ENCODE measurements at regions not wholly inside any gene's neighbourhood (a gene's known extent, or its start where the extent isn't known, plus 50 kb on each side); places are given as distances from the start of the nearest gene placed in this dataset.
"Not testable (repeated sequence)": the region's sequence is repeated elsewhere in the genome, so short reads cannot be mapped to it uniquely, and the experiment has no call there.

GRCh38 chr16:64695684-64696083, 426.2 kb downstream of the CDH11 start:
- Mint-ChIP-seq H3K9me3 (ENCODE audit: low read depth) (peaks cover 20% of the 10 kb centered on the region), H3K27ac (no peak overlapping the region), H3K4me3 (no peak overlapping the region), H3K36me3 (no peaks in the 10 kb centered on the region), H3K4me1 (no peaks in the 10 kb centered on the region), H3K27me3 (no peaks in the 10 kb centered on the region)
- ATAC-seq (no peak), DNase-seq (no peak)
- CTCF ChIA-PET = no interaction called here

- no peaks in the 10 kb centered on the region for H3K36me3 Mint-ChIP-seq
- ATAC-seq = no peak
These were observed 427.9 kb downstream of the CDH11 start for GRCh38 chr16:64693946-64694345.

DNA sequence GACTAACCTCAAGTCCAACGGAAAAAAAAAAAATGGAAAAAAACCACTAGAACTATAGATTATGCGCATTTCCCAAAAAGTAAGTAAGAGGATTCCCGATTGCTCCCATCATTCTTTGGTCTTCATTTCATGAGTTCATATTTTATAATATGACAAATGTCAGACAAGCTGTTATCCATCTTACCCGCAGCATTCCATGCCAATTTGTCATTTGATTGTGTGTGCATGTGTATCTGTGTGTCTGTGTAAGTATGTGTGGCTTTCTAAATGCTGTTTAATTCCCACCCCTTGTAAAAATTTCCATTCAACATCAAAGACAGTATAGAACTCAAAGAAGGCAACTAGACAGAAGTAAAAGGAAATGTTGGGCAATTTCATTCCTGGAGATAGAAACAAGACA, 434.1 kb downstream of the CDH11 start:
- no peak for DNase-seq

More at GRCh38 chr16:64693946-64694345, 427.9 kb downstream of the CDH11 start:
- Mint-ChIP-seq H3K4me1 (no peaks in the 10 kb centered on the region), H3K4me3 (no peak overlapping the region), H3K27me3 (no peaks in the 10 kb centered on the region), H3K9me3 (ENCODE audit: low read depth) (peaks cover 22% of the 10 kb centered on the region), H3K27ac (no peak overlapping the region)
- no peak for DNase-seq
- CTCF ChIA-PET = no interaction called here

GRCh38 chr16:64687123-64687522, 434.7 kb downstream of the CDH11 start:
- DNase-seq (no peak), ATAC-seq (no peak)
- CTCF ChIA-PET = no interaction called here
- Mint-ChIP-seq H3K36me3 (no peaks in the 10 kb centered on the region), H3K4me1 (no peaks in the 10 kb centered on the region), H3K9me3 (ENCODE audit: low read depth) (peaks cover 15% of the 10 kb centered on the region), H3K27me3 (no peaks in the 10 kb centered on the region), H3K27ac (no peak overlapping the region), H3K4me3 (no peak overlapping the region)

More for the DNA sequence above, 434.1 kb downstream of the CDH11 start:
- no peaks in the 10 kb centered on the region for H3K4me1 Mint-ChIP-seq
- no peaks in the 10 kb centered on the region for H3K27me3 Mint-ChIP-seq
- no peak overlapping the region for H3K4me3 Mint-ChIP-seq
- CTCF ChIA-PET = no interaction called here
- peaks cover 15% of the 10 kb centered on the region for H3K9me3 Mint-ChIP-seq (ENCODE audit: low read depth)
- no peak for ATAC-seq
- no peaks in the 10 kb centered on the region for H3K36me3 Mint-ChIP-seq
- no peak overlapping the region for H3K27ac Mint-ChIP-seq

DNA sequence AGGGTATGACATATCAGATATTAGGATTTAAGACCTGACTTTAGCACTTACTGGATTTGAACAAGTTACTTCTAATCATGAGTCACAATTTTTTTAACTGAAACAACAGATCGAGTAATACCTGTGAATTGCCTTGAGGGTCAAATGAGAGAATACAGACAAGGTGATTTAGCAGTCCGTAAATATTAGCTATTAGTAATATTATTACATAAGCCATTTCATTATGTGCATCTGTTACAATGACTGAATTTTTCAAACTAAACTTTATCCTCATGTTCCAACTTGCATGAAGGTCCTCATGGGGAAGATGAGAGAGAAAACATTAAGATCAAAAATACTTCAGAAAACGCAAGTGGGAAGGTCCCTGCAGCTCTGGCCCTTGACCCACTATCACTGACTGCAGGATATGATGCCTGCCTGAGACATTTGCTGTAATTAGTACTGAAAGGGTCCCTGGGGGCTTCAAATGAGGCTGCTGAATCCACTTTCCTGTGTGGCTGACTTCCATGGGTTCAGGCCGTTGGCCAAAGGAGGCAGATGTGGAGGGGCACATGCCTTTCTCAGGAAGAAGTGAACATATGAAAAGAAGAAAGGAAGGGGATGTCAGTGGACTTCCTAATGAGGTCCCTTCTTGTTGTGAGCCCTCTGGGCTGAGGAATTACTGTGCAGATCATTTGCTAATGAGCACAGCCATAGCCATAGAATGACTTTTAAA, 441.7 kb downstream of the CDH11 start:
- CTCF ChIA-PET = no interaction called here
- Mint-ChIP-seq H3K9me3 (ENCODE audit: low read depth) (peaks cover 19% of the 10 kb centered on the region), H3K4me1 (no peaks in the 10 kb centered on the region), H3K36me3 (no peaks in the 10 kb centered on the region), H3K27me3 (no peaks in the 10 kb centered on the region), H3K27ac (no peak overlapping the region), H3K4me3 (no peak overlapping the region)
- no peak for ATAC-seq
- DNase-seq = no peak

- no peak overlapping the region for H3K4me3 Mint-ChIP-seq
- ATAC-seq = no peak
- CTCF ChIA-PET = no interaction called here
- DNase-seq = no peak
- no peaks in the 10 kb centered on the region for H3K27me3 Mint-ChIP-seq
- no peaks in the 10 kb centered on the region for H3K4me1 Mint-ChIP-seq
- H3K27ac Mint-ChIP-seq = no peak overlapping the region
- peaks cover 12% of the 10 kb centered on the region for H3K9me3 Mint-ChIP-seq (ENCODE audit: low read depth)
- H3K36me3 Mint-ChIP-seq = no peaks in the 10 kb centered on the region
These were observed 452.3 kb downstream of the CDH11 start for GRCh38 chr16:64669573-64669972.

DNA sequence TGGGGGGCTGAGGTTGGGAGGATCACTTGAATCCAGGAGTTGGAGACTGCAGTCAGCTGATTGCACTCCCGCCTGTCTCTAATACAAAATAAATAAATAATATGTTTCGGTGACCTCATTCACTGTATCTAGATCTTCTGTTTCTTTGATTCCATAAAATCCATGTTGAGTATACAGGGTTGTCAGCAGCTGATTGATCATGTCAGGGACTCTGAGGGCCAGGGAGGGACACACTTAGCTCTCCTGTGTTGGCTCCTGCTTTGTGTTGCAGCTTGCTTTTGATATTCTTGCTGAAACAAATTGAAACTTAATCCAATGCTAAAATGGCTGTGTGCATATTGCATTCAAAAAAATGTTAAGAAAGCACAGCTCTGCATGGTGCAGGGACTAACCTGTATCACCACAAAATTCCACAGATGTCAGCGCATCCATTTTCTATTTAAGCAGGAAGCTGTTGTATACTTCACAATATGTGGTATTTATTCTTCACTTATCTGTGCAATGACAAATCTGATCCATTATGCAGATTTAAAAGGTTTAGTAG, 454.5 kb downstream of the CDH11 start:
- Mint-ChIP-seq H3K9me3 (ENCODE audit: low read depth) (peaks cover 9% of the 10 kb centered on the region), H3K27ac (no peak overlapping the region), H3K4me3 (no peak overlapping the region), H3K27me3 (no peaks in the 10 kb centered on the region), H3K36me3 (no peaks in the 10 kb centered on the region), H3K4me1 (no peaks in the 10 kb centered on the region)
- no peak for ATAC-seq
- DNase-seq = no peak
- CTCF ChIA-PET = no interaction called here

GRCh38 chr16:64662312-64662711, 459.6 kb downstream of the CDH11 start:
- CTCF ChIA-PET, H3K4me1 Mint-ChIP-seq, DNase-seq, H3K27ac Mint-ChIP-seq, ATAC-seq, H3K27me3 Mint-ChIP-seq, H3K36me3 Mint-ChIP-seq, H3K4me3 Mint-ChIP-seq: not testable (repeated sequence)
- peaks cover 11% of the 10 kb centered on the region for H3K9me3 Mint-ChIP-seq (ENCODE audit: low read depth)

DNA sequence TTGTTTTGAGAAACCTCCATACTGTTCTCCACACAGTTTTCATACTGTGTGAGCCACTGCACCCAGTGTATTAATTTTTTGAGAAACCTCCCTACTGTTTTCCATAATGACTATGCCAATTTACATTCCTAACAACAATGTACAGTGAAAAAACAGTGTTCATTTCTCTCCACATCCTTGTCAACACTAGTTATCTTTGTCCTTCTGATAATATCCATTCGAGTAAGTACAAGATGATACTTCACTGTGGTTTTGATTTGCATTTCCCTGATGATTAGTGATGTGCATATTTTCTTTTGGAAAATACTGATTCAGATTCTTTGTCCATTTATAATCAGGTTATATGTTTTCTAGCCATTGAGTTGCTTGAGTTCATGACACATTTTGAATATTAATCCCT, 462.0 kb downstream of the CDH11 start:
- Mint-ChIP-seq H3K4me1 (no peaks in the 10 kb centered on the region), H3K36me3 (no peaks in the 10 kb centered on the region), H3K4me3 (no peak overlapping the region), H3K27ac (no peak overlapping the region), H3K27me3 (no peaks in the 10 kb centered on the region), H3K9me3 (ENCODE audit: low read depth) (peaks cover 11% of the 10 kb centered on the region)
- DNase-seq (no peak), ATAC-seq (no peak)
- CTCF ChIA-PET = no interaction called here

DNA sequence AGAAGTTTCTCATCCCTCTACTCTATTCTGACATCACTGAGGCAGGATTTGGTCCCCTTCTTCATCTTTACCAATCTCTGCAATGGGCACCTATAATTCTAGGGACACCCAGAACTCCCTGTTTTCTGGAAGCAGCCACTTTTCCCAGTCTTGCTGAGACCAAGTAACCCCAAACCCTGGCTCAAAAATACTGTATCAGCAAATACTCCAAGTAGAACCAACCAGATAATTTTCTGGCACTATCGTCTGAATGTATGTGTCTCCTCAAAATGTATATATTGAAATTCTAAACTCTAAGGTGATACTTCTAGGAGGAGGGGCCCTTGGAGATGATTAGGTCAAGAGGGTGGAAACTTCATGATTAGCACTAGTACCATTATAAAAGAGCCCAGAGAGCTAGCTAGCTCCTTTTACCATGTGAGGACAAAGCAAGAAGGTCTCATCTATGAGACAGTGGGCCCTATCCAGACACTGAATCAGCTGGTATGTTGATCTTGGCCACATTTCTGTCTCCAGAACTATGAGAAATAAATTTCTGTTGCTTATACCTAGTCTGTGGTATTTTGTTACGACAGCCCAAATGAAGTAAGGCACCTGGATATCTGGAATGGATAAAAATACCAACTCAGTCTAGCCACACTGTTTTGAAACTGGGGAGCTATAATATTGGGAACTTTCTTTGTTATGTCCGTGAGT, 464.4 kb downstream of the CDH11 start:
- CTCF ChIA-PET = no interaction called here
- ATAC-seq (no peak), DNase-seq (no peak)
- H3K27ac Mint-ChIP-seq = no peak overlapping the region
- no peaks in the 10 kb centered on the region for H3K4me1 Mint-ChIP-seq
- peaks cover 6% of the 10 kb centered on the region for H3K9me3 Mint-ChIP-seq (ENCODE audit: low read depth)
- no peaks in the 10 kb centered on the region for H3K36me3 Mint-ChIP-seq
- H3K27me3 Mint-ChIP-seq = no peaks in the 10 kb centered on the region
- H3K4me3 Mint-ChIP-seq = no peak overlapping the region

DNA sequence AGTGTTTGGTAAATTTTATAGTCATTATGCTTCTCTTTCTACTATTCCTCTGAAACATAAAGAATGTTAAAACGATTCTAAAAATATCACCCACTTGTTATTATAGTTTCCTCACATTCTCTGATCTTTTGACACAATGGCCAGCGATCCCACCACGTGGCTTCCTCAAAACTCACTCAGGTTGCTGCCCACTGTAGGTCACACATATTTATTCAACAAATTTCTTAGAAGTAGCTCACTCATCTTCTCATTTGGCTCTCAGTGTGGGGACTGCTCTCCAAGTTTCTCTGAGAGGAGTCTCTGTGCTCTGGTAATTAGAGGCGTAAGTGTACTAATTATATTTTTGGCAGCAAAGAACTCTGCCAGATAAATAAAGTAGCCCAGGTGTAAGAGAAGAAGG, 465.4 kb downstream of the CDH11 start:
- Mint-ChIP-seq H3K4me3 (no peak overlapping the region), H3K27me3 (no peaks in the 10 kb centered on the region), H3K36me3 (no peaks in the 10 kb centered on the region), H3K9me3 (ENCODE audit: low read depth) (peaks cover 8% of the 10 kb centered on the region), H3K4me1 (no peaks in the 10 kb centered on the region), H3K27ac (no peak overlapping the region)
- ATAC-seq (no peak), DNase-seq (no peak)
- CTCF ChIA-PET = no interaction called here

DNA sequence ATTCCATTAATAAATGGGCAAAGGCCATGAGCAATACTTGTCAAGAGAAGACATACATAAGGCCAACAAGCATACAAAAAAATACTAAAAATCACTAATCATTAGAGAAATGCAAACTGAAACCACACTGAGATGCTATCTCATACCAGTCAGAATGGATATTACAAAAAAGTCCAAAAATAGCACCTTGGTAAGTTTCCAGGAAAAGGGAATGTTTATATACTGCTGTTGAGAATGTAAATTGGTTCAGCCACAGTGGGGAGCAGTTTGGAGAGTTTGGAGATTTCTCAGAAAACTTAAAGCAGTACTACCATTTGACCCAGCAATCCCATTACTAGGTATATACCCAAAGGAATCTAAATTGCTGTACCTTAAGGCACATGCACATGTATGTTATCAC, 467.7 kb downstream of the CDH11 start:
- no peaks in the 10 kb centered on the region for H3K27me3 Mint-ChIP-seq
- no peak overlapping the region for H3K4me3 Mint-ChIP-seq
- peaks cover 18% of the 10 kb centered on the region for H3K9me3 Mint-ChIP-seq (ENCODE audit: low read depth)
- ATAC-seq (no peak), DNase-seq (no peak)
- CTCF ChIA-PET = no interaction called here
- H3K27ac Mint-ChIP-seq = no peak overlapping the region
- H3K4me1 Mint-ChIP-seq = no peaks in the 10 kb centered on the region
- no peaks in the 10 kb centered on the region for H3K36me3 Mint-ChIP-seq

GRCh38 chr16:64648282-64648681, 473.6 kb downstream of the CDH11 start:
- no peak for DNase-seq

DNA sequence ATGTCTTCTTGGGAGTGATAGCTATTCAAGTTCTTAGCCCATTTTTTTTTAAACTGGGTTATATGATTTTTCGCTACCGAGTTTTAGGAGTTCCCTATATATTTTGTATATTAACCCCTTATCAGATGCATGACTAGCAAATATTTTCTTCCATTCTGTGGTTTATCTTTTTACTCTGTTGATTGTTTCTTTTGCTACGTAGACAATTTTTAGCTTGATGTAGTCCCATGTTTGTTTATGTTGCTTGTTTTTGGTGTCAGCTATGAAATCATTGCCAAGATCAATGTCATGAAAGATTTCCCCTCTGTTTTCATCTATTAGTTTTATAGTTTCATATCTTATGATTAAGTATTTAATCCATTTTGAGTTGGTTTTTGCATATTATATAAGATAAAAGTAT, 480.5 kb downstream of the CDH11 start:
- Mint-ChIP-seq H3K27ac (no peak overlapping the region), H3K4me3 (no peak overlapping the region), H3K9me3 (ENCODE audit: low read depth) (peaks cover 2% of the 10 kb centered on the region), H3K4me1 (no peaks in the 10 kb centered on the region), H3K36me3 (no peaks in the 10 kb centered on the region), H3K27me3 (no peaks in the 10 kb centered on the region)
- CTCF ChIA-PET = no interaction called here
- ATAC-seq (no peak), DNase-seq (no peak)

More at GRCh38 chr16:64648282-64648681, 473.6 kb downstream of the CDH11 start:
- peaks cover 13% of the 10 kb centered on the region for H3K9me3 Mint-ChIP-seq (ENCODE audit: low read depth)
- no peak overlapping the region for H3K27ac Mint-ChIP-seq
- no peaks in the 10 kb centered on the region for H3K27me3 Mint-ChIP-seq
- H3K4me3 Mint-ChIP-seq = no peak overlapping the region
- no peaks in the 10 kb centered on the region for H3K4me1 Mint-ChIP-seq
- CTCF ChIA-PET = no interaction called here
- H3K36me3 Mint-ChIP-seq = no peaks in the 10 kb centered on the region
- no peak for ATAC-seq
